ENCODE measurements at regions not wholly inside any gene's neighbourhood (a gene's known extent, or its start where the extent isn't known, plus 50 kb on each side); places are given as distances from the start of the nearest gene placed in this dataset.

DNA sequence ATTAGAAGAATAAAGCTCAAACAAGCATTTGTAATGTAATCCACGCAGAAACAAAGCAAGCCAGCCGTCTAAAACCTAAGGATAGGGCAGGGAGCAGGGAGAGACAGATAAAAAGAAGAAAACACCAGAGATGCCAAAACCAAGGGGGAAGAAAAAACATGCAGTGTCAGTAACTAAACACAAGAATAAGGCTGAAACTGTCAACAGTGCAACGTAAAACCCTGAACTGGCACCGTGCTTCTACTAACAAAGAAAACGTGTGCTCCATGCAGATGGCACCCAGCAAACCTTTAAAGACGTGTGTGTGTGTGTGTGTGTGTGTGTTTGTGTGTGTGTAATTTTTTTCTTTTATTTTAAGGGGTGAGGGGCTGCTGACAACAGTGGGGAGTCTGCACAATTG, 88.4 kb upstream of the TAB2 start:
- ATAC-seq, result no peak
- H2AFZ ChIP-seq, result 0 out of 2 replicates have a peak overlapping the region, but pooled peaks have one; percentile 52
- H4K20me1 ChIP-seq (replicated peaks; ENCODE audit: insufficient read depth), result no peaks in the 10 kb centered on the region
- peaks cover 22% of the 10 kb centered on the region for H3K4me1 ChIP-seq (ENCODE audit: insufficient read depth)
- no peak for DNase-seq (ENCODE audit: low spot score)
- H3K79me2 ChIP-seq (replicated peaks; ENCODE audit: insufficient read depth), result no peaks in the 10 kb centered on the region
- no peak overlapping the region for H3K4me2 ChIP-seq
- Mint-ChIP-seq H3K36me3 (ENCODE audit: low read depth) (no peaks in the 10 kb centered on the region), H3K9me3 (no peaks in the 10 kb centered on the region), H3K27me3 (ENCODE audit: insufficient read depth, low read depth, poor library complexity) (peaks cover 8% of the 10 kb centered on the region), H3K4me1 (peaks cover 33% of the 10 kb centered on the region), H3K27ac (no peak overlapping the region), H3K4me3 (no peak overlapping the region)
- H3K36me3 ChIP-seq (ENCODE audit: insufficient read depth), result no peaks in the 10 kb centered on the region
- no peaks in the 10 kb centered on the region; the same call in 1 of the 2 replicates for H3K9me2 ChIP-seq (ENCODE audit: insufficient read depth)
- no peak overlapping the region for H3K27ac ChIP-seq (ENCODE audit: low read depth)
- no peaks in the 10 kb centered on the region for H3K27me3 ChIP-seq (ENCODE audit: insufficient read depth)
- H3K4me3 ChIP-seq, result no peak overlapping the region
- TF ChIP-seq EZH2 (IDR thresholded peaks at IDR 0.05; ENCODE audit: low read depth, unreplicated experiment) (no peak), EZH2phosphoT487 (IDR thresholded peaks at IDR 0.05; ENCODE audit: unreplicated experiment) (no peak)
- H3F3A ChIP-seq (replicated peaks; ENCODE audit: low read depth), result no peaks in the 10 kb centered on the region

DNA sequence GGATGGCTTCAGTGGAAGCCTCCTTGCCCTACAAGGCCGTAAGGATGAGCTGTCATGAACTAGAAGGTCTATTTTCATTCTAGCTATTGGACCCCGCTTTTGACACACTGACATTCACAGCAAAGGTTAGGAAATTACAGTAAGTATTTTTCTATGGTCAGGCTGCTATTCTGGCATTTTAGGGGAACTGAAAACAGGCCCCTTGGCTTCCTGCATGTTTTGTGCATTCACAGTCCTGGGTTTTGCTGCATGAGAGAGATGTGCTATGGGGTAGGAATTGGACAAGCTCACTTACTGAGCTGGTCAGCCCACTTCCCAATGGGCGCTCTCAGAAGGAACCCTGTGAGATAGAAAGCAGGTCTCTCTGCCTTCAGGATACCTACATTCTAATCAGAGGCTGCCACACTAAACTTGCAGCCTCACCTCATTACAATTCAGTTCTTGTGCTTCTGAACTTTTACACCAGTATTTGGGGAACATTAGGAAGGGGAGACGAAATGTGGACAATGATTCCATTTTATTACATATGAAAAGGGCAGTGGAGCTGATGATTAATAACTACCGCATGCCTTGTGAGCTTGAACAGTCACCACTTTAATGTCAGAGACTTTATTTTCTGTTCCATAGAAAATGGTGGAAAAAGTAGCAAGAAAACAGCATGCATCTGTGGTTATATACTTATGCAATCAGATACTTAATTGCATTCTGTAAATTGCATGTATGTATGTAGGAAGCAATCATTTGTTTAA, 86.6 kb upstream of the TAB2 start:
- H3F3A ChIP-seq (replicated peaks; ENCODE audit: low read depth), result no peaks in the 10 kb centered on the region
- no peak overlapping the region for H3K4me2 ChIP-seq
- ATAC-seq (no peak), DNase-seq (ENCODE audit: low spot score) (no peak)
- no peak overlapping the region for H3K27ac ChIP-seq (ENCODE audit: low read depth)
- peaks cover 22% of the 10 kb centered on the region for H3K4me1 ChIP-seq (ENCODE audit: insufficient read depth)
- H3K79me2 ChIP-seq (replicated peaks; ENCODE audit: insufficient read depth), result no peaks in the 10 kb centered on the region
- TF ChIP-seq ZNF114 (CRISPR knock-in tag; IDR thresholded peaks at IDR 0.05) (no peak), EZH2 (IDR thresholded peaks at IDR 0.05; ENCODE audit: low read depth, unreplicated experiment) (no peak)
- TF ChIP-seq, protein P1, sequence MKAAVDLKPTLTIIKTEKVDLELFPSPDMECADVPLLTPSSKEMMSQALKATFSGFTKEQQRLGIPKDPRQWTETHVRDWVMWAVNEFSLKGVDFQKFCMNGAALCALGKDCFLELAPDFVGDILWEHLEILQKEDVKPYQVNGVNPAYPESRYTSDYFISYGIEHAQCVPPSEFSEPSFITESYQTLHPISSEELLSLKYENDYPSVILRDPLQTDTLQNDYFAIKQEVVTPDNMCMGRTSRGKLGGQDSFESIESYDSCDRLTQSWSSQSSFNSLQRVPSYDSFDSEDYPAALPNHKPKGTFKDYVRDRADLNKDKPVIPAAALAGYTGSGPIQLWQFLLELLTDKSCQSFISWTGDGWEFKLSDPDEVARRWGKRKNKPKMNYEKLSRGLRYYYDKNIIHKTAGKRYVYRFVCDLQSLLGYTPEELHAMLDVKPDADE (IDR thresholded peaks at IDR 0.05), result no peak
- no peak overlapping the region for H3K4me3 ChIP-seq
- Mint-ChIP-seq H3K9me3 (no peaks in the 10 kb centered on the region), H3K36me3 (ENCODE audit: low read depth) (no peaks in the 10 kb centered on the region), H3K27me3 (ENCODE audit: insufficient read depth, low read depth, poor library complexity) (peaks cover 8% of the 10 kb centered on the region), H3K27ac (no peak overlapping the region), H3K4me3 (no peak overlapping the region), H3K4me1 (peaks cover 33% of the 10 kb centered on the region)
- no peaks in the 10 kb centered on the region; the same call in 1 of the 2 replicates for H3K9me2 ChIP-seq (ENCODE audit: insufficient read depth)
- no peaks in the 10 kb centered on the region for H4K20me1 ChIP-seq (replicated peaks; ENCODE audit: insufficient read depth)
- no peaks in the 10 kb centered on the region for H3K36me3 ChIP-seq (ENCODE audit: insufficient read depth)
- no peaks in the 10 kb centered on the region for H3K27me3 ChIP-seq (ENCODE audit: insufficient read depth)
- H2AFZ ChIP-seq, result no peak overlapping the region

DNA sequence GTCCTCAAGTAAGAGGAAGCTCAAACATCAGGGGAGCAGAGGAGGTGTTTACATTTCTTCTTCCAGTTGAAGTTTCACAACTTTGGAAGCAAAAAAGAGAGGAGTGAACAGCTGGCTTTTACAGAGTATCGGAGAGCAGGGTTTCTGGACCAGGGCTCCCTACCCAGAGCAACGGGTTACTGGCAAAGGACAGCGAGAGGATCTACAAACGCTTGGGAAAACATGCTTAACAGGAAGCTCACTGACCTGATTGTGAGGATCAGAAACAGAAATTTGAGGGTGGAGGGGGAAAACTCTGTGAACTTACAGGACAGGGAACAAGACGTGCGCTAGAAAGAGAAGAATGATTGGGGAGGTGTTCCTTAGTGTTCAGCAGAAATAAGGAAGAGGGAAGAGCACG, 85.7 kb upstream of the TAB2 start:
- Histone ChIP-seq H4K20me1 (replicated peaks; ENCODE audit: insufficient read depth) (no peaks in the 10 kb centered on the region), H3K4me2 (no peak overlapping the region), H2AFZ (peak overlapping the region; percentile 90; the same call in 1 of the 2 replicates), H3K9me2 (ENCODE audit: insufficient read depth) (no peaks in the 10 kb centered on the region; the same call in 1 of the 2 replicates), H3K79me2 (replicated peaks; ENCODE audit: insufficient read depth) (no peaks in the 10 kb centered on the region), H3K27ac (ENCODE audit: low read depth) (no peak overlapping the region), H3K4me3 (no peak overlapping the region), H3K36me3 (ENCODE audit: insufficient read depth) (no peaks in the 10 kb centered on the region), H3F3A (replicated peaks; ENCODE audit: low read depth) (no peaks in the 10 kb centered on the region), H3K4me1 (ENCODE audit: insufficient read depth) (peaks cover 22% of the 10 kb centered on the region), H3K27me3 (ENCODE audit: insufficient read depth) (no peaks in the 10 kb centered on the region)
- Mint-ChIP-seq H3K4me1 (peaks cover 33% of the 10 kb centered on the region), H3K36me3 (ENCODE audit: low read depth) (no peaks in the 10 kb centered on the region), H3K27ac (no peak overlapping the region), H3K9me3 (no peaks in the 10 kb centered on the region), H3K27me3 (ENCODE audit: insufficient read depth, low read depth, poor library complexity) (peaks cover 6% of the 10 kb centered on the region), H3K4me3 (no peak overlapping the region)
- ATAC-seq (no peak), DNase-seq (ENCODE audit: low spot score) (no peak)
- TF ChIP-seq ZNF331 (CRISPR knock-in tag; IDR thresholded peaks at IDR 0.05; ENCODE audit: low read depth), result no peak
- no peak for TF ChIP-seq POLR2AphosphoS5 (IDR thresholded peaks at IDR 0.05; ENCODE audit: low read depth)
- TF ChIP-seq, protein P2, sequence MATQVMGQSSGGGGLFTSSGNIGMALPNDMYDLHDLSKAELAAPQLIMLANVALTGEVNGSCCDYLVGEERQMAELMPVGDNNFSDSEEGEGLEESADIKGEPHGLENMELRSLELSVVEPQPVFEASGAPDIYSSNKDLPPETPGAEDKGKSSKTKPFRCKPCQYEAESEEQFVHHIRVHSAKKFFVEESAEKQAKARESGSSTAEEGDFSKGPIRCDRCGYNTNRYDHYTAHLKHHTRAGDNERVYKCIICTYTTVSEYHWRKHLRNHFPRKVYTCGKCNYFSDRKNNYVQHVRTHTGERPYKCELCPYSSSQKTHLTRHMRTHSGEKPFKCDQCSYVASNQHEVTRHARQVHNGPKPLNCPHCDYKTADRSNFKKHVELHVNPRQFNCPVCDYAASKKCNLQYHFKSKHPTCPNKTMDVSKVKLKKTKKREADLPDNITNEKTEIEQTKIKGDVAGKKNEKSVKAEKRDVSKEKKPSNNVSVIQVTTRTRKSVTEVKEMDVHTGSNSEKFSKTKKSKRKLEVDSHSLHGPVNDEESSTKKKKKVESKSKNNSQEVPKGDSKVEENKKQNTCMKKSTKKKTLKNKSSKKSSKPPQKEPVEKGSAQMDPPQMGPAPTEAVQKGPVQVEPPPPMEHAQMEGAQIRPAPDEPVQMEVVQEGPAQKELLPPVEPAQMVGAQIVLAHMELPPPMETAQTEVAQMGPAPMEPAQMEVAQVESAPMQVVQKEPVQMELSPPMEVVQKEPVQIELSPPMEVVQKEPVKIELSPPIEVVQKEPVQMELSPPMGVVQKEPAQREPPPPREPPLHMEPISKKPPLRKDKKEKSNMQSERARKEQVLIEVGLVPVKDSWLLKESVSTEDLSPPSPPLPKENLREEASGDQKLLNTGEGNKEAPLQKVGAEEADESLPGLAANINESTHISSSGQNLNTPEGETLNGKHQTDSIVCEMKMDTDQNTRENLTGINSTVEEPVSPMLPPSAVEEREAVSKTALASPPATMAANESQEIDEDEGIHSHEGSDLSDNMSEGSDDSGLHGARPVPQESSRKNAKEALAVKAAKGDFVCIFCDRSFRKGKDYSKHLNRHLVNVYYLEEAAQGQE (IDR thresholded peaks at IDR 0.05; ENCODE audit: unreplicated experiment), result no peak
- no peak for TF ChIP-seq CREB1 (CRISPR knock-in tag; IDR thresholded peaks at IDR 0.05; ENCODE audit: low read depth)
- TF ChIP-seq JUNB (IDR thresholded peaks at IDR 0.05; ENCODE audit: unreplicated experiment), result no peak
- TF ChIP-seq, protein P3, sequence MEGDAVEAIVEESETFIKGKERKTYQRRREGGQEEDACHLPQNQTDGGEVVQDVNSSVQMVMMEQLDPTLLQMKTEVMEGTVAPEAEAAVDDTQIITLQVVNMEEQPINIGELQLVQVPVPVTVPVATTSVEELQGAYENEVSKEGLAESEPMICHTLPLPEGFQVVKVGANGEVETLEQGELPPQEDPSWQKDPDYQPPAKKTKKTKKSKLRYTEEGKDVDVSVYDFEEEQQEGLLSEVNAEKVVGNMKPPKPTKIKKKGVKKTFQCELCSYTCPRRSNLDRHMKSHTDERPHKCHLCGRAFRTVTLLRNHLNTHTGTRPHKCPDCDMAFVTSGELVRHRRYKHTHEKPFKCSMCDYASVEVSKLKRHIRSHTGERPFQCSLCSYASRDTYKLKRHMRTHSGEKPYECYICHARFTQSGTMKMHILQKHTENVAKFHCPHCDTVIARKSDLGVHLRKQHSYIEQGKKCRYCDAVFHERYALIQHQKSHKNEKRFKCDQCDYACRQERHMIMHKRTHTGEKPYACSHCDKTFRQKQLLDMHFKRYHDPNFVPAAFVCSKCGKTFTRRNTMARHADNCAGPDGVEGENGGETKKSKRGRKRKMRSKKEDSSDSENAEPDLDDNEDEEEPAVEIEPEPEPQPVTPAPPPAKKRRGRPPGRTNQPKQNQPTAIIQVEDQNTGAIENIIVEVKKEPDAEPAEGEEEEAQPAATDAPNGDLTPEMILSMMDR (conservative IDR thresholded peaks at IDR 0.05; ENCODE audit: low read depth in 2 of 2), result no peak
- TF ChIP-seq, protein P1 (IDR thresholded peaks at IDR 0.05), result no peak
- no peak for TF ChIP-seq ZNF114 (CRISPR knock-in tag; IDR thresholded peaks at IDR 0.05)
- no peak for TF ChIP-seq NANOG (IDR thresholded peaks at IDR 0.05; ENCODE audit: borderline replicate concordance)
